Stimulated activated naive CD8-positive, alpha-beta T cell treated with anti-CD3 and anti-CD28 coated beads, Interleukin-15, amount 100 ng/mL, for 72 hours (primary cell): ENCODE measurements at regions not wholly inside any gene's neighbourhood (a gene's known extent, or its start where the extent isn't known, plus 50 kb on each side); places are given as distances from the start of the nearest gene placed in this dataset.

ENCODE experiments used
- ATAC-seq: fragments of 150-1000 bp; cut with Tn5 transposase; 2 replicates; pipeline ENCODE4 v1.10.0; 2021; ENCODE audit warnings: mild to moderate bottlenecking, moderate library complexity
- DNase-seq, 2 donors: peaks; one replicate each; pipeline ENCODE4 v3.0.0; 2021 to 2022
- H3K27ac Mint-ChIP-seq, 2 donors: one replicate each; pipeline ENCODE4 v1.8.0; 2022; ENCODE audit warnings: mild to moderate bottlenecking in 2 of 2, mixed read lengths in 2 of 2, moderate library complexity in 2 of 2
- H3K27me3 Mint-ChIP-seq: one replicate; pipeline ENCODE4 v1.8.0; 2022; ENCODE audit warnings: mixed read lengths
- H3K4me1 Mint-ChIP-seq: one replicate; pipeline ENCODE4 v1.8.0; 2022; ENCODE audit warnings: mild to moderate bottlenecking, mixed read lengths
- H3K4me3 Mint-ChIP-seq, 2 donors: one replicate each; pipeline ENCODE4 v1.8.0; 2022; ENCODE audit warnings: mild to moderate bottlenecking in 2 of 2, mixed read lengths in 2 of 2, moderate library complexity in 1 of 2
- H3K9me3 Mint-ChIP-seq, 2 donors: one replicate each; pipeline ENCODE4 v1.8.0; 2022; ENCODE audit warnings: mixed read lengths in 2 of 2

- DNase-seq (no peak), ATAC-seq (no peak)
- Mint-ChIP-seq H3K4me1 (no peaks in the 10 kb centered on the region), H3K9me3 (peaks cover 0 to 12% of the 10 kb centered on the region in 2 donors), H3K27me3 (peaks cover 7% of the 10 kb centered on the region), H3K27ac (no peak overlapping the region), H3K4me3 (no peak overlapping the region)
These were observed 73.1 kb upstream of the KCNA4 start for GRCh38 chr11:30089921-30090320.

DNA sequence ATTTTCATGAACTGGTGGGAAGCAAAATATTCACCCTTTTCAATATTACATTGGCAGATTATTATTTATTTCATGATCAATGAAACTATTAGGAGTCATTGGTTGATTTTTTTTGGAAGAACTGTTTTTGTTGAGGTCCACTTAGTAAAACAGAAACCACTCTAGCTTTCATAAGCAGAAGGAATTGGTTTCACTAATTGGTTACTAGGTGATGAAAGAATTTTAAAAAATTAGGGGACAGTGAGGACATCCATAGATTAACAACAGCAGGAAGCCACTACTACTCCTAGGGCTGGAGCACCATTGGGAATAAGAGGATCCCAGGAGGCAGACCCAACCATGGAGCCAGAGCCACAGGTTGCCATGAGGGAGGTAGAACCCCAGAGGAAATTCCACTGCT lies 74.4 kb upstream of the KCNA4 start:
- ATAC-seq: no peak
- Mint-ChIP-seq H3K9me3 (peaks cover 0 to 12% of the 10 kb centered on the region in 2 donors), H3K4me3 (no peak overlapping the region), H3K4me1 (no peaks in the 10 kb centered on the region), H3K27me3 (peaks cover 7% of the 10 kb centered on the region), H3K27ac (no peak overlapping the region)
- DNase-seq: no peak

DNA sequence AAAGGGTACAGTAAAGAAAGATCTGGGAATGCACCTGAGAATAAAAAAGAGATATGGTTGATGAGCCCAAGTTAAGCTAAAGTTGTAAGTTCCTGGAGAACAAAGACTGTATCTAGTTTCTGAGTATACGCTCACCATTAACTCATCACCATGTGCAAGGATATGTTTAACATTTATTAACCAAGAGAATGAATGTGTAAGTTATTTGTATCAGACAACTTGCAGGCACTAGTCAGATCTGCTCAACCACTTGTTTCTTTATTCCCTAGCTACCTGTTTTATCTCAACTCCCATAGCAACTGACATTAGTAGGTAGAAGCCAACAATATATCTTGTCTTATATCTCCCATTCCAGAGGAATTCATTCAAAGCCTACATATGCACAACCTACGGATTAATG lies 74.9 kb upstream of the KCNA4 start:
- no peak for ATAC-seq
- no peak for DNase-seq
- Mint-ChIP-seq H3K9me3 (peaks cover 0 to 12% of the 10 kb centered on the region in 2 donors), H3K27ac (no peak overlapping the region), H3K4me3 (no peak overlapping the region), H3K27me3 (peaks cover 7% of the 10 kb centered on the region), H3K4me1 (no peaks in the 10 kb centered on the region)

DNA sequence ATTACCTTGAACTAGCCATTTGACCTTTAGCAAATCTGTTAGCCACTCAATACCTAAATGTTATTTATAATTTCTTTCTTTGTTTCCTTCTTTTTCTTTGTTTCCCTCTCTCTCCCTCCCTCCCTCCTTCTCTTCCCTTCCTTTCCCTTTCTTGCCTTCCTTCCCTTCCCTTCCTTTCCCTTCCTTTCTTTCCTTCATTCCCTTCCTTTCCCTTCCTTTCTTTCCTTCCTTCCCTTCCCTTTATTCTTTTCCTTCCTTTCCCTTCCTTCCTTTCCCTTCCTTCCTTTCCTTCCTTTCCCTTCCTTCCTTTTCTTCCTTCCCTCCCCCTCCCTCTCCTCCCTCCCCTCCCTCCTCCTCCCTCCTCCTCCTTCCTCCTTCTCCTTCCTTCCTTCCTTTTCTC lies 75.7 kb upstream of the KCNA4 start:
- peaks cover 0 to 12% of the 10 kb centered on the region in 2 donors for H3K9me3 Mint-ChIP-seq
- ATAC-seq (no peak), DNase-seq (no peak)
- H3K4me3 Mint-ChIP-seq: no peak overlapping the region
- peaks cover 7% of the 10 kb centered on the region for H3K27me3 Mint-ChIP-seq
- H3K27ac Mint-ChIP-seq: no peak overlapping the region
- no peaks in the 10 kb centered on the region for H3K4me1 Mint-ChIP-seq

DNA sequence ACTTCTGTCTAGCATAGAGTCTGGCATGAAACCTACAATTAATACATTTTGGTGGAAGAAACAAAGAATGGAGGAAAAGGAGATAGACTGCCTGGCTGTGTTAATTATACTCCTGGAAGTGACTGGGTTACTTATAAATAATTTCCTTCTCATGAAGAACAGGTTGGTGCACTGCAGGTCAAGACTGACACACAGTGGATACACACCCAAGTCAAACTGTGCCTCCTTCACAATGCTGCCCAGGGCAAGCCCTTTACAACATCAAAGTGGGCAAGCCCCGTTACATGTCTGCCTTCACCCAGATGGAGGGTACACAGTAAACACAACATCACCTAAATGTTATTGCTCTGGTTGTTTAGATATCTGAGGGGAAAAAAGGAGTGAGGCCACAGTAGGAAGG lies 83.7 kb upstream of the KCNA4 start:
- no peaks in the 10 kb centered on the region for H3K4me1 Mint-ChIP-seq
- DNase-seq (no peak), ATAC-seq (no peak)
- no peak overlapping the region for H3K27ac Mint-ChIP-seq
- H3K4me3 Mint-ChIP-seq: no peak overlapping the region
- H3K27me3 Mint-ChIP-seq: no peaks in the 10 kb centered on the region
- H3K9me3 Mint-ChIP-seq: peaks cover 10 to 13% of the 10 kb centered on the region in 2 donors

GRCh38 chr11:30106222-30107181 lies 89.7 kb upstream of the KCNA4 start:
- no peak overlapping the region for H3K4me3 Mint-ChIP-seq
- DNase-seq: no peak
- peak overlapping the region in 1 of 2 donors; percentile 13 for H3K27ac Mint-ChIP-seq
- no peaks in the 10 kb centered on the region for H3K4me1 Mint-ChIP-seq
- H3K27me3 Mint-ChIP-seq: no peaks in the 10 kb centered on the region
- no peak for ATAC-seq
- H3K9me3 Mint-ChIP-seq: no peaks in the 10 kb centered on the region

DNA sequence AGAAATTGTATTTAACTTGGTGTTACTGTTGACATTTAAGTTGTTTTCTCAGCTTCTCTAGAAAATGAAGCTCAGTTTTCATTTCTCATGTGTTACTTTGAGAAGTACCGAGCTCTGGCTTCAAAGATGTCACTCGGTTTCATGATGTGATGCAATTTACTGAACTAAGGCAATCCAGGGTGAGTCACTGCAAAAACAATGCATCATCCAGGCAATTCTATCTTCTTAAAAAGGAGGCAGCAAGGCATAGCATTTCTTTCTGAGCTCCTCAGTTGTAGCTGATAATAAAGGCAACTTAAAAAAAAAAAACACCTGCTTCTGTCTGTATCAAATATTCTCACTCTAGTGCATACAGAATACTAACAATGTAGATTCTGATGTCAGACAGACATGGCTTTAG lies 91.1 kb upstream of the KCNA4 start:
- Mint-ChIP-seq H3K27me3 (no peaks in the 10 kb centered on the region), H3K27ac (no peak overlapping the region), H3K4me1 (no peaks in the 10 kb centered on the region), H3K9me3 (no peaks in the 10 kb centered on the region), H3K4me3 (no peak overlapping the region)
- ATAC-seq: no peak
- DNase-seq: no peak

- no peaks in the 10 kb centered on the region for H3K9me3 Mint-ChIP-seq
- DNase-seq: no peak
- no peak overlapping the region for H3K27ac Mint-ChIP-seq
- no peaks in the 10 kb centered on the region for H3K27me3 Mint-ChIP-seq
- H3K4me1 Mint-ChIP-seq: no peaks in the 10 kb centered on the region
- ATAC-seq: no peak
- no peak overlapping the region for H3K4me3 Mint-ChIP-seq
These were observed 92.9 kb upstream of the KCNA4 start for GRCh38 chr11:30109774-30110173.

GRCh38 chr11:30110691-30111090 lies 93.9 kb upstream of the KCNA4 start:
- H3K27me3 Mint-ChIP-seq: no peaks in the 10 kb centered on the region
- ATAC-seq: no peak
- no peaks in the 10 kb centered on the region for H3K9me3 Mint-ChIP-seq

GRCh38 chr11:30111786-30112185 lies 95.0 kb upstream of the KCNA4 start:
- DNase-seq (no peak), ATAC-seq (no peak)
- no peak overlapping the region for H3K4me3 Mint-ChIP-seq
- H3K9me3 Mint-ChIP-seq: no peaks in the 10 kb centered on the region
- H3K27ac Mint-ChIP-seq: no peak overlapping the region
- H3K27me3 Mint-ChIP-seq: no peaks in the 10 kb centered on the region
- H3K4me1 Mint-ChIP-seq: no peaks in the 10 kb centered on the region

More at GRCh38 chr11:30110691-30111090, 93.9 kb upstream of the KCNA4 start:
- Mint-ChIP-seq H3K4me1 (no peaks in the 10 kb centered on the region), H3K4me3 (no peak overlapping the region), H3K27ac (no peak overlapping the region)
- no peak for DNase-seq

DNA sequence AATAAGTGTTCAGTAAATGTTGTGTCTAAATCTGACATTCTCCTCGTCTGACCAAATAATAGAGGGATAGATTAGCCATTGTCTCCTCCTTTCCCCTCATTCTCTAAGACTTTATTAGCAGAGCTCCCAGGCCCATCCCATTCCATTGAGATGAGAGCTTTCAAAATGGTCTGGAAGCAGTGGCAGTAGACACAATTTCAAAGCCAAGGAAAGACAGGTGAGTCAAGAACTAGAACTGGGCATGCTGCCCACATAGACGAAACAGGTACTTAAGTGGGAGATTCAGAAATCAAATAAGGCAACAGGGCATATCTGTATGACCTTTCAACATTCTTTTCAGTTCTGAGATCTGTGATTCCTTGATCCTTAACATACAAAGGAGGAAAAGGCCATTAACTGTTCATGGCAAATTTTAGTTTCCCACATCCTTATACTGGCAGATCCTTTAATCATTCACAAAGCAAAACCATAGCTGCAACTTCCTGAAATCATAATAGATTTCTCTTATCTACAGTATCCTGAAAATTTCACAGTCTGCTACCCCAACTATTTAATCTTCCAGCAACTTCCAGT lies 96.6 kb upstream of the KCNA4 start:
- no peak for ATAC-seq
- Mint-ChIP-seq H3K4me3 (no peak overlapping the region), H3K27ac (no peak overlapping the region), H3K9me3 (no peaks in the 10 kb centered on the region), H3K4me1 (no peaks in the 10 kb centered on the region), H3K27me3 (no peaks in the 10 kb centered on the region)
- DNase-seq: no peak

DNA sequence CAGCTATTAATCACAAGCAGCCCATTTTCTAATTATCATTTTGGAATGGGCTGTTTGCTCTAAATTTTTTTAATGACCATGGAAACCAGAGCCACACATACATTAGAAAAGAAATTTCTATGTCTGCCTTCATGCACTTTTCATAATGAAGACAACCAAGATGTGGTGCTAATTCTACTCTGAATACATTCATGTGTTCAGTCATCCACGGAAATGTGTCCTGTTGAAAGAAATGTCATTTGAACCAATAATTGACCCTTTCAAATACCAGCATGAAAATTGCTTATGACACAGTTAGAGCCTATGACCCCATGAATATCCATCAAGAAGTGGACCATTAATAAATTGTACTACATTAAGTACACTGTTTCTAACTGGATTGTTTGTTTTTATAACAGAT lies 99.7 kb upstream of the KCNA4 start:
- no peak overlapping the region for H3K4me3 Mint-ChIP-seq
- DNase-seq (no peak), ATAC-seq (no peak)

DNA sequence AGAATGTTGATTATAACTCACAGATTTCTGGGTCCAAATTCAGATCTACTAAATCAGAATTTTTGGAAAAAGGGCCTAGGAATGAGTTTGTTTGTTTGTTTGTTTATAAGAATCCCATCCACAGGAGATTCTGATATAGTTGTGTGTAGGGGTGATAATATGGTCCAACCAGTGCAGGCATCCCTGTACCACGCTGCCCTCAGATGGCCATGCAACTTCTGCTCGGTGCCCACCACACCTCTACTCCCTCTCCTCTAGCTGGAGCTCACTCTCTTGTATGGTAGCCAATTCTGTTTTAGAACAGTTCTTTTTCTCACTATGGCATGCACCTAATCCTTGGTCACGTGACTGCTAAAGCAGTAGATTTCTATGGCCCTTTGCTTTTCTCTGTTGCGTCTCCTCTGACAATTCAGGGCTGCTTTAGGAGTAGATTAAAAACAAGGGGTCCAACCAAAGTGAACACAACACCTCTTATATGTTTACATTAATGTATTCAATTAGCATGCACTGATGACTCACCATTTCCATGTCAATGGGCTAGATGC lies 103.3 kb upstream of the KCNA4 start:
- Mint-ChIP-seq H3K4me1 (no peaks in the 10 kb centered on the region), H3K9me3 (no peaks in the 10 kb centered on the region), H3K27me3 (no peaks in the 10 kb centered on the region), H3K4me3 (no peak overlapping the region), H3K27ac (no peak overlapping the region)
- DNase-seq (no peak), ATAC-seq (no peak)

More for the DNA sequence above, 99.7 kb upstream of the KCNA4 start:
- Mint-ChIP-seq H3K27me3 (no peaks in the 10 kb centered on the region), H3K4me1 (no peaks in the 10 kb centered on the region), H3K27ac (no peak overlapping the region), H3K9me3 (no peaks in the 10 kb centered on the region)

GRCh38 chr11:30125456-30125855 lies 105.4 kb upstream of the FSHB start:
- Mint-ChIP-seq H3K4me1 (no peaks in the 10 kb centered on the region), H3K9me3 (no peaks in the 10 kb centered on the region), H3K27me3 (no peaks in the 10 kb centered on the region), H3K4me3 (no peak overlapping the region), H3K27ac (no peak overlapping the region)
- DNase-seq (no peak), ATAC-seq (no peak)

DNA sequence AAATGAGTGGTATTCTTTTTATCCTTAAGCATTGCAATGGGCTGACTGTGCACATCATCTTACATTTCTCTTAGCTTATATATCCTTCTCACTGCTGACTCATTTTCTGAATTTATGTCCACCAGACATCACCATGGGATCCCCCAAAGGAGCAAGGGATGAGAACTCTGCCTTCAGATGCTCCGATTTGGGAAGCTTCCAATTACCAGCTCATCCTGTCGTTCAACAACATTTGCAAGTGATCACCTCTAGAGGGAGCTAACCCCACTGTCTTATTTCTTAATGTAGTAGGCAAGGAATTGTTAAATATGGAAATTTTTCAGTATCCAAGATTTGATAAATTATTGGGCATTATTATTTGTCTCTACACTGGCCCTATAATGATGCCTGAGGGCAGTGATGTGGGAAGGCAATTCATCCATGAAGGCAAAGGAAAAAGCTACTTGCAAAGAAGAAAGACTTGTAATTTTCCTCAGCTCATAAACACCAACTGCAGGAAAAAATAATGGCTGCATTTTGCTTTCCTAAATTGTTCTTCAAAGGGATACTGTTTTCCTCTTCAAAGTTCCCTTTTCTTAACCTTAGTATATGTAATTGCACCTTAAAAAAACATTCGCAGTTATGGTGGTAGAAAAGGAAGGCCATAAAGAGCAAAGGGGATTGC lies 102.4 kb upstream of the FSHB start:
- no peaks in the 10 kb centered on the region for H3K4me1 Mint-ChIP-seq

DNA sequence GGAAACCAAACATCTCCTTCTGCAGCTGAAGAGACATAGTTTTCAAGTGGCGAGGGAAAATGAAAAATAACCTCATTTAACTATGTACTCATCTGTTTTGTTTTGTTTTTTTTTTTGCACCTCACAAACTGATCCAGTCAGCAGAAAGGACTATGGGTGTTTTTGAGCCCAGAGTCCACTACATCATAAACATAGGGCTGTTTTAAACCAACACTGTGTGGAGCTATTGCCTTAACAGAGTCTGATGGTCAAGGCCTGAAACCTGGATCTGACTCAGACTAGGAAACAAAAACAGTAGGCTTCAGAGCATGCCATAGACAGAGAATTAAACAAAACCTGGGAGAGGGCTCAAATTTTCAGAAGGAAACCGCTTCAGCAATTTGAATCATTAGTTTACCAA lies 99.3 kb upstream of the FSHB start:
- Mint-ChIP-seq H3K4me3 (no peak overlapping the region), H3K27ac (no peak overlapping the region), H3K27me3 (no peaks in the 10 kb centered on the region), H3K9me3 (no peaks in the 10 kb centered on the region), H3K4me1 (no peaks in the 10 kb centered on the region)
- no peak for DNase-seq
- ATAC-seq: no peak

More for the DNA sequence above, 102.4 kb upstream of the FSHB start:
- Mint-ChIP-seq H3K27me3 (no peaks in the 10 kb centered on the region), H3K27ac (no peak overlapping the region), H3K9me3 (no peaks in the 10 kb centered on the region), H3K4me3 (no peak overlapping the region)
- no peak for ATAC-seq
- no peak for DNase-seq
